GM23338 (cell line): ENCODE measurements at regions not wholly inside any gene's neighbourhood (a gene's known extent, or its start where the extent isn't known, plus 50 kb on each side); places are given as distances from the start of the nearest gene placed in this dataset.

Source experiments
- ETS1 ChIP-seq: IDR thresholded peaks from 2 replicates; pipeline ENCODE4 v1.6.1; 2016; ENCODE audit warnings: antibody characterized with exemption
- EZH2phosphoT487 ChIP-seq: fragments of 200-600 bp; sonication (generic); IDR thresholded peaks from one replicate; pipeline ENCODE4 v1.8.1; 2018; ENCODE audit warnings: antibody characterized with exemption; ENCODE audit not compliant: unreplicated experiment
- JUNB ChIP-seq: IDR thresholded peaks from one replicate; pipeline ENCODE4 v1.6.1; 2016; ENCODE audit warnings: antibody characterized with exemption; ENCODE audit not compliant: unreplicated experiment
- POLR2AphosphoS5 ChIP-seq: IDR thresholded peaks from 2 replicates; pipeline ENCODE4 v1.6.1; 2016; ENCODE audit warnings: antibody characterized with exemption, low read depth
- REST ChIP-seq: IDR thresholded peaks from one replicate; pipeline ENCODE4 v1.6.1; 2018; ENCODE audit warnings: antibody characterized with exemption; ENCODE audit not compliant: unreplicated experiment
- ZNF114 ChIP-seq: fragments of 250-450 bp; sonication (Bioruptor Pico); IDR thresholded peaks from 2 replicates; pipeline ENCODE4 v1.5.0; 2020; ENCODE audit warnings: mild to moderate bottlenecking, moderate library complexity
- ZNF331 ChIP-seq: fragments of 250-450 bp; sonication (Bioruptor Pico); IDR thresholded peaks from 2 replicates; pipeline ENCODE4 v1.5.0; 2020; ENCODE audit warnings: low read depth, mild to moderate bottlenecking, moderate library complexity
- ZNF462 ChIP-seq: fragments of 250-450 bp; sonication (Bioruptor Pico); IDR thresholded peaks from 2 replicates; pipeline ENCODE4 v1.5.0; 2020; ENCODE audit warnings: mild to moderate bottlenecking, moderate library complexity

GRCh38 chr6:22826961-22827360, 257.6 kb downstream of the HDGFL1 start (continued):
- TF ChIP-seq ZNF462 (no peak), EZH2phosphoT487 (no peak), ZNF331 (CRISPR knock-in tag) (no peak), POLR2AphosphoS5 (no peak), JUNB (no peak), REST (no peak), ETS1 (no peak), ZNF114 (CRISPR knock-in tag) (no peak)
